ENCODE measurements at regions not wholly inside any gene's neighbourhood (a gene's known extent, or its start where the extent isn't known, plus 50 kb on each side); places are given as distances from the start of the nearest gene placed in this dataset.

GRCh38 chr6:128574402-128574801 lies 54.0 kb upstream of the PTPRK start:
- TF ChIP-seq CTCF (IDR thresholded peaks at IDR 0.05; ENCODE audit: extremely low read depth, low read depth, low read length) = no peak
- peak; percentile 37 for DNase-seq (ENCODE audit: insufficient read length, low spot score, missing footprints)

GRCh38 chr6:128573036-128573435 lies 52.6 kb upstream of the PTPRK start:
- no peaks in the 10 kb centered on the region for H3K9me3 ChIP-seq (ENCODE audit: low read depth, low read length)
- peaks cover 25% of the 10 kb centered on the region for H3K4me1 ChIP-seq (ENCODE audit: insufficient read depth, low read length)
- H3K27ac ChIP-seq (ENCODE audit: low read depth, low read length) = no peak overlapping the region
- H3K4me3 ChIP-seq (ENCODE audit: insufficient read depth, low read length) = no peak overlapping the region
- no peaks in the 10 kb centered on the region for H3K79me2 ChIP-seq (ENCODE audit: insufficient read depth, low read length)
- no peak for DNase-seq (ENCODE audit: insufficient read length, low spot score, missing footprints)
- no peaks in the 10 kb centered on the region for H3K27me3 ChIP-seq (ENCODE audit: insufficient read depth, low read length)
- TF ChIP-seq CTCF (IDR thresholded peaks at IDR 0.05; ENCODE audit: extremely low read depth, low read depth, low read length) = no peak
- no peak overlapping the region for H2AFZ ChIP-seq (ENCODE audit: low read length)
- H3K4me2 ChIP-seq (ENCODE audit: insufficient read depth, low read length) = no peak overlapping the region
- no peaks in the 10 kb centered on the region for H4K20me1 ChIP-seq (ENCODE audit: insufficient read depth, low read length)
- H3K36me3 ChIP-seq (ENCODE audit: insufficient read depth, low read length) = no peaks in the 10 kb centered on the region

More at GRCh38 chr6:128574402-128574801, 54.0 kb upstream of the PTPRK start:
- Histone ChIP-seq H3K36me3 (ENCODE audit: insufficient read depth, low read length) (no peaks in the 10 kb centered on the region), H3K4me3 (ENCODE audit: insufficient read depth, low read length) (no peak overlapping the region), H3K27ac (ENCODE audit: low read depth, low read length) (no peak overlapping the region), H3K9me3 (ENCODE audit: low read depth, low read length) (no peaks in the 10 kb centered on the region), H3K27me3 (ENCODE audit: insufficient read depth, low read length) (no peaks in the 10 kb centered on the region), H2AFZ (ENCODE audit: low read length) (no peak overlapping the region), H3K4me2 (ENCODE audit: insufficient read depth, low read length) (no peak overlapping the region), H4K20me1 (ENCODE audit: insufficient read depth, low read length) (no peaks in the 10 kb centered on the region), H3K4me1 (ENCODE audit: insufficient read depth, low read length) (peaks cover 23% of the 10 kb centered on the region), H3K79me2 (ENCODE audit: insufficient read depth, low read length) (no peaks in the 10 kb centered on the region)

GRCh38 chr6:128572294-128572693 lies 51.9 kb upstream of the PTPRK start:
- no peak for TF ChIP-seq CTCF (IDR thresholded peaks at IDR 0.05; ENCODE audit: extremely low read depth, low read depth, low read length)
- Histone ChIP-seq H3K79me2 (ENCODE audit: insufficient read depth, low read length) (no peaks in the 10 kb centered on the region), H4K20me1 (ENCODE audit: insufficient read depth, low read length) (no peaks in the 10 kb centered on the region), H3K4me2 (ENCODE audit: insufficient read depth, low read length) (peak overlapping the region; percentile 4), H2AFZ (ENCODE audit: low read length) (no peak overlapping the region), H3K4me3 (ENCODE audit: insufficient read depth, low read length) (no peak overlapping the region), H3K27ac (ENCODE audit: low read depth, low read length) (no peak overlapping the region), H3K36me3 (ENCODE audit: insufficient read depth, low read length) (no peaks in the 10 kb centered on the region), H3K4me1 (ENCODE audit: insufficient read depth, low read length) (peaks cover 28% of the 10 kb centered on the region), H3K9me3 (ENCODE audit: low read depth, low read length) (no peaks in the 10 kb centered on the region), H3K27me3 (ENCODE audit: insufficient read depth, low read length) (no peaks in the 10 kb centered on the region)
- DNase-seq (ENCODE audit: insufficient read length, low spot score, missing footprints) = peak; percentile 11

- TF ChIP-seq CTCF (IDR thresholded peaks at IDR 0.05; ENCODE audit: extremely low read depth, low read depth, low read length) = no peak
- no peaks in the 10 kb centered on the region for H3K9me3 ChIP-seq (ENCODE audit: low read depth, low read length)
- H3K4me1 ChIP-seq (ENCODE audit: insufficient read depth, low read length) = peaks cover 34% of the 10 kb centered on the region
- H3K36me3 ChIP-seq (ENCODE audit: insufficient read depth, low read length) = no peaks in the 10 kb centered on the region
- H3K4me2 ChIP-seq (ENCODE audit: insufficient read depth, low read length) = peak overlapping the region; percentile 80
- DNase-seq (ENCODE audit: insufficient read length, low spot score, missing footprints) = no peak
- no peaks in the 10 kb centered on the region for H3K27me3 ChIP-seq (ENCODE audit: insufficient read depth, low read length)
- peak overlapping the region; percentile 17 for H2AFZ ChIP-seq (ENCODE audit: low read length)
- H4K20me1 ChIP-seq (ENCODE audit: insufficient read depth, low read length) = no peaks in the 10 kb centered on the region
- H3K4me3 ChIP-seq (ENCODE audit: insufficient read depth, low read length) = no peak overlapping the region
- H3K27ac ChIP-seq (ENCODE audit: low read depth, low read length) = peak overlapping the region; percentile 74
- no peaks in the 10 kb centered on the region for H3K79me2 ChIP-seq (ENCODE audit: insufficient read depth, low read length)
These were observed 50.3 kb upstream of the PTPRK start for GRCh38 chr6:128570680-128571063.

Measured in osteoblast (primary cell).